Uterus (tissue), 2 donors: ENCODE measurements at regions not wholly inside any gene's neighbourhood (a gene's known extent, or its start where the extent isn't known, plus 50 kb on each side); places are given as distances from the start of the nearest gene placed in this dataset.

Source experiments
- CTCF ChIP-seq, 4 experiments: fragments of 200-600 bp in 2 of 4; fragments of 450-650 bp in 2 of 4; sonication (generic) in 2 of 4; IDR thresholded peaks; one replicate each; pipeline ENCODE4 v1.5.1; 2016 to 2019; ENCODE audit warnings: antibody characterized with exemption in 4 of 4, mild to moderate bottlenecking in 2 of 4, moderate library complexity in 1 of 4
- POLR2A ChIP-seq, 2 donors: fragments of 450-650 bp; IDR thresholded peaks; one replicate each; pipeline ENCODE4 v1.6.1; 2016; ENCODE audit warnings: antibody characterized with exemption in 2 of 2, mild to moderate bottlenecking in 1 of 2, moderate library complexity in 1 of 2

GRCh38 chr5:155332618-155333017 is 319.1 kb downstream of the KIF4B start:
- TF ChIP-seq CTCF (IDR thresholded peaks at IDR 0.05) (no peak), POLR2A (IDR thresholded peaks at IDR 0.05) (no peak)
